HepG2 (cell line): ENCODE measurements at regions not wholly inside any gene's neighbourhood (a gene's known extent, or its start where the extent isn't known, plus 50 kb on each side); places are given as distances from the start of the nearest gene placed in this dataset.

Experiments used
- BCL6 ChIP-seq: IDR thresholded peaks from 2 replicates; pipeline ENCODE4 v1.6.1; 2016; ENCODE audit warnings: missing genetic modification reagents, missing compliant biosample characterization
- BRD4 ChIP-seq: sonication (generic); formaldehyde crosslinking; IDR thresholded peaks from 2 replicates; pipeline ENCODE4 v1.4.0; 2020; ENCODE audit warnings: missing genetic modification reagents
- CEBPB ChIP-seq: IDR thresholded peaks from 2 replicates; pipeline ENCODE4 v1.6.1; 2011; ENCODE audit warnings: low read depth, low read length, improper control_type of control experiment, borderline replicate concordance
- ERF ChIP-seq: IDR thresholded peaks from 2 replicates; pipeline ENCODE4 v1.6.1; 2018; ENCODE audit warnings: missing biosample characterization, missing genetic modification reagents
- FOXP1 ChIP-seq, 2 experiments: fragments of 450-650 bp in 1 of 2; IDR thresholded peaks; 2 replicates each; pipeline ENCODE4 v1.6.1; 2017 to 2018; ENCODE audit warnings: antibody characterized with exemption in 1 of 2
- HNRNPLL ChIP-seq: fragments of 200-400 bp; formaldehyde crosslinking; IDR thresholded peaks from 2 replicates; pipeline ENCODE4 v1.6.1; 2017; ENCODE audit warnings: mild to moderate bottlenecking, low read depth, low read length; ENCODE audit not compliant: poor library complexity, severe bottlenecking
- HOXA3 ChIP-seq: sonication (generic); formaldehyde crosslinking; IDR thresholded peaks from 2 replicates; pipeline ENCODE4 v1.5.0; 2020; ENCODE audit warnings: missing genetic modification reagents
- MYC ChIP-seq: sonication (generic); formaldehyde crosslinking; IDR thresholded peaks from 2 replicates; pipeline ENCODE4 v1.9.0; 2021; ENCODE audit warnings: missing genetic modification reagents, borderline replicate concordance
- NR2F2 ChIP-seq: IDR thresholded peaks from 2 replicates; pipeline ENCODE4 v1.6.1; 2012; ENCODE audit warnings: low read depth, inconsistent platforms, borderline replicate concordance
- PITX1 ChIP-seq: sonication (generic); formaldehyde crosslinking; IDR thresholded peaks from 2 replicates; pipeline ENCODE4 v1.5.1; 2020; ENCODE audit warnings: mild to moderate bottlenecking, missing genetic modification reagents
- POGZ ChIP-seq: sonication (generic); formaldehyde crosslinking; IDR thresholded peaks from 2 replicates; pipeline ENCODE4 v1.4.0; 2020; ENCODE audit warnings: mild to moderate bottlenecking, missing genetic modification reagents
- RAD51 ChIP-seq: fragments of 450-650 bp; IDR thresholded peaks from 2 replicates; pipeline ENCODE4 v1.6.1; 2016; ENCODE audit warnings: borderline replicate concordance
- SMAD1 ChIP-seq: sonication (generic); formaldehyde crosslinking; IDR thresholded peaks from 2 replicates; pipeline ENCODE4 v1.4.0; 2020; ENCODE audit warnings: missing genetic modification reagents, low read depth, mild to moderate bottlenecking, borderline replicate concordance
- SP1 ChIP-seq, 2 experiments: fragments of 450-650 bp in 1 of 2; sonication (generic) in 1 of 2; formaldehyde crosslinking in 1 of 2; IDR thresholded peaks; 2 replicates each; pipeline versions ENCODE4 v1.4.0 to v1.6.1; 2016 to 2020; ENCODE audit warnings: missing genetic modification reagents in 1 of 2
- SUZ12 ChIP-seq: fragments of 150-350 bp; IDR thresholded peaks from 2 replicates; pipeline ENCODE4 v1.6.1; 2014; ENCODE audit warnings: low read depth, low read length
- TCF7 ChIP-seq: sonication (generic); IDR thresholded peaks from 2 replicates; pipeline ENCODE4 v1.6.1; 2016; ENCODE audit warnings: antibody characterized with exemption, low read depth
- ZBTB38 ChIP-seq: sonication (generic); formaldehyde crosslinking; IDR thresholded peaks from 2 replicates; pipeline ENCODE4 v1.5.1; 2020; ENCODE audit warnings: mild to moderate bottlenecking, missing genetic modification reagents
- ZFX ChIP-seq: sonication (generic); formaldehyde crosslinking; IDR thresholded peaks from 2 replicates; pipeline ENCODE4 v1.4.0; 2020; ENCODE audit warnings: mild to moderate bottlenecking, low read depth, missing genetic modification reagents, moderate library complexity
- ZNF674 ChIP-seq: sonication (generic); formaldehyde crosslinking; IDR thresholded peaks from 2 replicates; pipeline ENCODE4 v1.5.0; 2020; ENCODE audit warnings: low read depth, mild to moderate bottlenecking, missing genetic modification reagents
- ZNF841 ChIP-seq: sonication (generic); formaldehyde crosslinking; IDR thresholded peaks from 2 replicates; pipeline ENCODE4 v1.8.1; 2023; ENCODE audit warnings: missing genetic modification reagents, borderline replicate concordance
- TF ChIP-seq, protein P1 (sequence below): sonication (generic); formaldehyde crosslinking; IDR thresholded peaks from 2 replicates; pipeline ENCODE4 v1.4.0; 2020; ENCODE audit warnings: missing genetic modification reagents
- TF ChIP-seq, protein P2 (sequence below): sonication (generic); formaldehyde crosslinking; IDR thresholded peaks from 2 replicates; pipeline ENCODE4 v1.5.1; 2020; ENCODE audit warnings: mild to moderate bottlenecking, missing genetic modification reagents, borderline replicate concordance

DNA sequence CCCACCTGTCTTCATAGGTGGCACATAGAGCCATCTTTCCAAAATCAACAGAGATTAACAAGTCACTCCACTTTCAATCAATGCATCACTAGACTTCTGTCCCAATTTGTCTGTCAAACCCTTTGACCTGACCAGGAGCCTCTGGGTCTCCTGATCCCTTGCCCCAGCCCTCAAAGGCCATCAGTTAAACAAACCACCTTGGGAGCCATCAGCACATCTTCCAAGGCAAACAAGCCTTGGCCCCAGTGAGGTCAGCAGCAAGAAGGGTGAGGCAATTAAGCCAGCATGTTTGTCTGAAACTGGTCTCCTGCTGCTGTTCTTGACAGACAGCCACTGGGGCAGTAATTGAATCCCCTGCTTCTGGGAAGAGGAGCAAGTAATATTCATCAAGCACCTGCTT, 742.8 kb upstream of the TBX3 start (continued):
- no peak for TF ChIP-seq FOXP1 (IDR thresholded peaks at IDR 0.05)
- peak; percentile 92 for TF ChIP-seq FOXP1 (CRISPR knock-in tag; IDR thresholded peaks at IDR 0.05)
- peak; percentile 17; the same call in 1 of the 2 replicates for TF ChIP-seq ERF (CRISPR knock-in tag)
- peak; percentile 51; the same call in 1 of the 2 replicates for TF ChIP-seq MYC (CRISPR knock-in tag)
- no peak for TF ChIP-seq SP1 (IDR thresholded peaks at IDR 0.05)
- TF ChIP-seq SP1 (CRISPR knock-in tag; IDR thresholded peaks at IDR 0.05) = no peak
- peak; percentile 34; the same call in 1 of the 2 replicates for TF ChIP-seq CEBPB
- TF ChIP-seq ZNF841 (CRISPR knock-in tag) = no peak
- peak; percentile 83 for TF ChIP-seq TCF7
- TF ChIP-seq PITX1 (CRISPR knock-in tag) = peak; percentile 90
- TF ChIP-seq POGZ (CRISPR knock-in tag) = no peak
- peak; percentile 93 for TF ChIP-seq HOXA3 (CRISPR knock-in tag)
- TF ChIP-seq BRD4 = peak; percentile 95
- TF ChIP-seq RAD51 = no peak
- TF ChIP-seq SUZ12 = no peak
- TF ChIP-seq SMAD1 (CRISPR knock-in tag) = no peak
- no peak for TF ChIP-seq ZNF674 (CRISPR knock-in tag)
- peak; percentile 94 for TF ChIP-seq NR2F2
- TF ChIP-seq, protein P1, sequence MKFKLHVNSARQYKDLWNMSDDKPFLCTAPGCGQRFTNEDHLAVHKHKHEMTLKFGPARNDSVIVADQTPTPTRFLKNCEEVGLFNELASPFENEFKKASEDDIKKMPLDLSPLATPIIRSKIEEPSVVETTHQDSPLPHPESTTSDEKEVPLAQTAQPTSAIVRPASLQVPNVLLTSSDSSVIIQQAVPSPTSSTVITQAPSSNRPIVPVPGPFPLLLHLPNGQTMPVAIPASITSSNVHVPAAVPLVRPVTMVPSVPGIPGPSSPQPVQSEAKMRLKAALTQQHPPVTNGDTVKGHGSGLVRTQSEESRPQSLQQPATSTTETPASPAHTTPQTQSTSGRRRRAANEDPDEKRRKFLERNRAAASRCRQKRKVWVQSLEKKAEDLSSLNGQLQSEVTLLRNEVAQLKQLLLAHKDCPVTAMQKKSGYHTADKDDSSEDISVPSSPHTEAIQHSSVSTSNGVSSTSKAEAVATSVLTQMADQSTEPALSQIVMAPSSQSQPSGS (CRISPR knock-in tag) = peak; percentile 88
- TF ChIP-seq ZBTB38 (CRISPR knock-in tag) = 0 out of 2 replicates have a peak, but pooled peaks have one; percentile 39
- peak; percentile 37; the same call in 1 of the 2 replicates for TF ChIP-seq ZFX (CRISPR knock-in tag)
- no peak for TF ChIP-seq HNRNPLL
- TF ChIP-seq, protein P2, sequence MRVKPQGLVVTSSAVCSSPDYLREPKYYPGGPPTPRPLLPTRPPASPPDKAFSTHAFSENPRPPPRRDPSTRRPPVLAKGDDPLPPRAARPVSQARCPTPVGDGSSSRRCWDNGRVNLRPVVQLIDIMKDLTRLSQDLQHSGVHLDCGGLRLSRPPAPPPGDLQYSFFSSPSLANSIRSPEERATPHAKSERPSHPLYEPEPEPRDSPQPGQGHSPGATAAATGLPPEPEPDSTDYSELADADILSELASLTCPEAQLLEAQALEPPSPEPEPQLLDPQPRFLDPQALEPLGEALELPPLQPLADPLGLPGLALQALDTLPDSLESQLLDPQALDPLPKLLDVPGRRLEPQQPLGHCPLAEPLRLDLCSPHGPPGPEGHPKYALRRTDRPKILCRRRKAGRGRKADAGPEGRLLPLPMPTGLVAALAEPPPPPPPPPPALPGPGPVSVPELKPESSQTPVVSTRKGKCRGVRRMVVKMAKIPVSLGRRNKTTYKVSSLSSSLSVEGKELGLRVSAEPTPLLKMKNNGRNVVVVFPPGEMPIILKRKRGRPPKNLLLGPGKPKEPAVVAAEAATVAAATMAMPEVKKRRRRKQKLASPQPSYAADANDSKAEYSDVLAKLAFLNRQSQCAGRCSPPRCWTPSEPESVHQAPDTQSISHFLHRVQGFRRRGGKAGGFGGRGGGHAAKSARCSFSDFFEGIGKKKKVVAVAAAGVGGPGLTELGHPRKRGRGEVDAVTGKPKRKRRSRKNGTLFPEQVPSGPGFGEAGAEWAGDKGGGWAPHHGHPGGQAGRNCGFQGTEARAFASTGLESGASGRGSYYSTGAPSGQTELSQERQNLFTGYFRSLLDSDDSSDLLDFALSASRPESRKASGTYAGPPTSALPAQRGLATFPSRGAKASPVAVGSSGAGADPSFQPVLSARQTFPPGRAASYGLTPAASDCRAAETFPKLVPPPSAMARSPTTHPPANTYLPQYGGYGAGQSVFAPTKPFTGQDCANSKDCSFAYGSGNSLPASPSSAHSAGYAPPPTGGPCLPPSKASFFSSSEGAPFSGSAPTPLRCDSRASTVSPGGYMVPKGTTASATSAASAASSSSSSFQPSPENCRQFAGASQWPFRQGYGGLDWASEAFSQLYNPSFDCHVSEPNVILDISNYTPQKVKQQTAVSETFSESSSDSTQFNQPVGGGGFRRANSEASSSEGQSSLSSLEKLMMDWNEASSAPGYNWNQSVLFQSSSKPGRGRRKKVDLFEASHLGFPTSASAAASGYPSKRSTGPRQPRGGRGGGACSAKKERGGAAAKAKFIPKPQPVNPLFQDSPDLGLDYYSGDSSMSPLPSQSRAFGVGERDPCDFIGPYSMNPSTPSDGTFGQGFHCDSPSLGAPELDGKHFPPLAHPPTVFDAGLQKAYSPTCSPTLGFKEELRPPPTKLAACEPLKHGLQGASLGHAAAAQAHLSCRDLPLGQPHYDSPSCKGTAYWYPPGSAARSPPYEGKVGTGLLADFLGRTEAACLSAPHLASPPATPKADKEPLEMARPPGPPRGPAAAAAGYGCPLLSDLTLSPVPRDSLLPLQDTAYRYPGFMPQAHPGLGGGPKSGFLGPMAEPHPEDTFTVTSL (CRISPR knock-in tag) = peak; percentile 44; the same call in 1 of the 2 replicates
- peak; percentile 90 for TF ChIP-seq BCL6
